Left colon (tissue), 2 donors: ENCODE measurements at regions not wholly inside any gene's neighbourhood (a gene's known extent, or its start where the extent isn't known, plus 50 kb on each side); places are given as distances from the start of the nearest gene placed in this dataset.
"Not testable (repeated sequence)": the region's sequence is repeated elsewhere in the genome, so short reads cannot be mapped to it uniquely, and the experiment has no call there.

Source experiments
- ATAC-seq: fragments of 200-7000 bp; cut with Tn5 transposase; one replicate; pipeline ENCODE4 v1.9.1; 2020; ENCODE audit warnings: mild to moderate bottlenecking, moderate library complexity
- DNase-seq, 2 donors: peaks; one replicate each; pipeline ENCODE4 v3.0.0-alpha.2; 2020
- intact Hi-C, 2 donors: fragments of 100-400 bp; cut with DNase I in 1 of 2; cut with micrococcal nuclease in 1 of 2; formaldehyde crosslinking; loops; one replicate each; pipeline versions ENCODE4 v1.11.2 to v1.14.0; 2022; cut with DNase I, micrococcal nuclease
- donor health status: DM: no; HTN: no; CAD: no.
- donor health status: DM: yes; HTN: yes; CAD: no.

- ATAC-seq (peak; percentile 98), DNase-seq (no peak)
- intact Hi-C loops = no loop called here
Observed at GRCh38 chr2:208595386-208596275, 189.0 kb downstream of the PTH2R start.

DNA sequence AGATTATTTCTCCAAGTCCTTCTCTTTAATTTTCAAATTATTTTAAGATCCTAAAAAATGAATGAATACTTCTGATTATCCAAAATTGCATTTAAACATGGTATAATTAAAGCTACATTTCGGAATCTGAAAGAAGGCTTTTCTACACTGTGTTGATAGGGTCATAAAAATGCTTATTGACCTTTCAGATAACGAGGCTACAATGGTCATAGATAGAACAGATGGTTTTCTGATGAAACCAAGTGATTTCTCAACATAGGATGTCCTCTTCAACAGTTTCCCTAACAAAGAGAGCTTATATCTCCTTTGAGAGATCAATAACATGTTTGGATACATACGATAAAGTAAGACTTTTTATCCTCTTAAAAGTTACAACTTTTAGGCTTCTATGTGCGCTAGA, 201.1 kb downstream of the PTH2R start:
- intact Hi-C loops = no loop called here
- DNase-seq (no peak), ATAC-seq (no peak)

- intact Hi-C loops = no loop called here
- DNase-seq (no peak), ATAC-seq (peak; percentile 18)
Observed at GRCh38 chr2:208608122-208608835, 201.7 kb downstream of the PTH2R start.

GRCh38 chr2:208609166-208609804, 202.7 kb downstream of the PTH2R start:
- no peak for ATAC-seq
- intact Hi-C loops = no loop called here
- no peak for DNase-seq

- ATAC-seq, DNase-seq, intact Hi-C loops: not testable (repeated sequence)
Observed at GRCh38 chr2:208615675-208616074, 209.1 kb downstream of the PTH2R start.

DNA sequence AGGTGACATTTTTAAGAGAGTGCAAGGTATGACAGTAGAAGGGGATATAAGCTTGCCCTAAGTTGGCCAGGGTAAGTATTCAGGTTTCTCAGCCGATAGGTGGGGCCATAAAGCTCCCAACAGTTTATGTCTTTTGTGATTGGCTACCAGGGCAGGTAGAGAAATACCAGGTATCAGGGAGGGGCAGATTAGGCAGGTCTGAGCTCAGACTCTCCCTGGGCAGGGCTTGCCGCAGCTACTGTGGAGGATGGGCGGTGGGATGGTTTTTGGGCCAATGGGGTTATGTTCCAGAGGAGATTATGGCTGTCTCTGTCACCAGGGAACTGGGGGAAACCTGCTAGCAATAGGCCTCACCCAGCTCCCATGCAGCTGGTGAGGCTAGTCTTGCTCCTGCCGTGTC, 211.6 kb downstream of the PTH2R start:
- no peak for DNase-seq
- no peak for ATAC-seq
- intact Hi-C loops = no loop called here

DNA sequence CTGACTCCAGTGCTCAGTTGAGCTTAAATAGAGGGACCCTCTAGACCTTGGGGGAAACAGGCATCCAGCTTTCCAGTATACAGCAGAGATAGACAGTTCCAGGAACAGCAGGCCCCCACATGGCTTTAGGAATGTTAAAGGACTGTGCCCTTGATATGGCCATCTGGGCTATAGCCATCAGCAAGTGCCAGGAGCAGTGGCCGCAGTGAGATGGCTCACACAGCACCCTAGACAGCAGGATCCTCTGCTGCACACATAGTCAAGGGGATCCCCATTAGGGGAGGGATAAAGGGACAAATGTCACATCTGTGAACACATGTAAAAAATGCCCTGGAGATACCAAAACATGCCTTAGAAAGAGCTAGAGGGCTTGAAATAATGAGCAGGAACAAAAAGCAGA, 213.4 kb downstream of the PTH2R start:
- ATAC-seq = no peak

GRCh38 chr2:208620487-208620978, 213.9 kb downstream of the PTH2R start:
- DNase-seq = no peak
- intact Hi-C loops = no loop called here
- ATAC-seq = no peak

More for the DNA sequence above, 213.4 kb downstream of the PTH2R start:
- intact Hi-C loops = no loop called here
- no peak for DNase-seq

DNA sequence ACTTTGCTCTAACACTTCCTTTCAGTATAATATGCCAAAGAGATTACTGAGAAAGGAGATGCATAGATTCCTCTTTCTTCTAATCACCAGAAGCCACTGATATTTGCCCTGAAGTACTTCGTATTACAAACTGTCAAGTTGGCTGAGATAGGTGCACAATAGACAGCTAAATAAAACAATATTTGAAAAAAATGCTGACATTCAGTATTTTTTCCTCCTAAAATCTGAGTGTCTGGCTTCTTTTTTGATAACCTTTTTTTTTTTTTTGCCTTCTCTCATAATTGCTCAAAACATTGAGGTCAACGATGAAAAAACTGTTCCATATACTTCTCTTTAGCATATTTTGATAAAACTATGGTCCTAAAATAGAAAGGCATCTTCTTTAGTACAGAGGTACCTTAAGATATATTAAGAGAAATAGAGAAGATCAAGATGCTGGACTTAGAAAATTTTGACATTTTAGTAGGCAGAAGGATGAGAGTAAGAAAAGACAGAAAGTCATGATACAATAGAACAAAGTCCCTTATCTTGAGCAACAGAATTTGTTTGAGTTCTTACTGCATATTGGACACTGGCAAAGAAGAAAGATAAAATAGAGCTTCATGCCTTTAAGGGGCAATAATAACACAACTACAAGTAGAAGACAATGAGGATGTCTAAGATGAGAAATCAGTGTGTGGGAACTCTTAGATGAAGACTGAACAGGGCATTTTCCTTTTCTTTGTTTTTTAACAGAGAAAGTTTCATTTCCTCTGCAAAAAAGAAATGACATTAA, 220.7 kb downstream of the PTH2R start:
- intact Hi-C loops = no loop called here
- ATAC-seq = no peak

GRCh38 chr2:208627916-208628315, 221.3 kb downstream of the PTH2R start:
- no peak for ATAC-seq
- DNase-seq = no peak
- intact Hi-C loops = no loop called here

More for the DNA sequence above, 220.7 kb downstream of the PTH2R start:
- no peak for DNase-seq

DNA sequence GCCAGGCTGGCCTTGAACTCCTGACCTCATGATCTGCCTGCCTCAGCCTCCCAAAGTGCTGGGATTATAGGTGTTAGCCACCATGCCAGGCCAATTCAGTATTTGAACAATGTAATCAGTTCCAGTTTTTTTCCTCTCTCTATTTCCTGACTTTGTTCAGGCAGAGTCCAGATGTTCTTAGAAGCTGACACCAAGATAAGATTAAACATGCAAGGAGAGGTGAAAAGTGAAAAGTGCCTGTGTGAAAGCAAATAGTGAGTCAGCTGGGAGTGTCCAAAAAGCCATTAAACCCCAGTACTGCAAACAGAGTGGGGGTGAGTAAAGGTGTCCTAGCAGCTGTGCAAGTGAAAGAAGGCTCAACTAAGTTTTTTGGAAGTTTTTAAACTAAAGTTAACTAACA, 231.5 kb downstream of the PTH2R start:
- ATAC-seq (peak; percentile 97), DNase-seq (no peak)
- intact Hi-C loops = no loop called here

GRCh38 chr2:208642125-208642779, 235.7 kb downstream of the PTH2R start:
- intact Hi-C loops = no loop called here
- DNase-seq (no peak), ATAC-seq (no peak)

DNA sequence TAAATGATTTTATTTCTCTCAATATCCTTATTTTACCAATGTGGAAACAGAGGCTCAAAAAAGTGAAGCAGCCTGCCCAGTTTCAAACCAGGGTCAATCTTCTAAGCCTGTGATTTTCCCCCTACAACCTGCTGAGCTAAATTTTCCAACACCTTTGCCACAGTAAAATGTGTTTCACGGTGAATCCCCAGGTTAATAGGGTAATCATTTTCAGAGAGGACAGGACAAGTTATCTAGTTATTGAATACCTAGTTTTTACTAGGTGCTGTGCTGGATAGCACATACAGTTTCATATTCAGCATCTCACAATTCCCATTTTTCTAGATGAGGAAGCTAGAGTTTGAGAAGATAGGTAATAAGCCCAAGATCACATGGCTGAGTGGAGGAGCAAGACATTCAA, 236.6 kb downstream of the PTH2R start:
- no peak for DNase-seq
- no peak for ATAC-seq
- intact Hi-C loops = no loop called here

- ATAC-seq = no peak
- intact Hi-C loops = no loop called here
- DNase-seq = no peak
Observed at GRCh38 chr2:208645226-208645625, 238.6 kb downstream of the PTH2R start.

DNA sequence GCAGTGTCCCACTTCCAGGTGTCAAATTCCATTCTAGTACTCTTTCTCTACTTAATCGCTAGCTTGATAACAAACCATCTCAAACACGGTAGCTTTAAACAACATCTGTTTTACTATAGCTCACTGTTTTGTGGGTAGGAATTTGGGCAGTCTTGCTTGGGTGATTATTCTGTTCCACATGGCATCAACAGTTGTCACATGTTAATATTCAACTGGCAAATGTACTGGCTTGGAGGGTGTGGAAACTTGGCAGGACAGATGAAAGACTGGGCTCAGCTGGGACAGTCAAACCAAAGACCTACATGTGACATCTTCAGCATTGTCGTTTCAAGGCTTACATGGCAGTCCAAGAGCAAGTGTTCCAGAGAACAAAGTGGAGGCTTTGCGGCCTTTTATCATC, 241.8 kb downstream of the PTH2R start:
- no peak for DNase-seq
- peak; percentile 62 for ATAC-seq
- intact Hi-C loops = no loop called here

- DNase-seq = no peak
- no peak for ATAC-seq
- intact Hi-C loops = no loop called here
Observed at GRCh38 chr2:208653383-208653782, 246.8 kb downstream of the PTH2R start.

DNA sequence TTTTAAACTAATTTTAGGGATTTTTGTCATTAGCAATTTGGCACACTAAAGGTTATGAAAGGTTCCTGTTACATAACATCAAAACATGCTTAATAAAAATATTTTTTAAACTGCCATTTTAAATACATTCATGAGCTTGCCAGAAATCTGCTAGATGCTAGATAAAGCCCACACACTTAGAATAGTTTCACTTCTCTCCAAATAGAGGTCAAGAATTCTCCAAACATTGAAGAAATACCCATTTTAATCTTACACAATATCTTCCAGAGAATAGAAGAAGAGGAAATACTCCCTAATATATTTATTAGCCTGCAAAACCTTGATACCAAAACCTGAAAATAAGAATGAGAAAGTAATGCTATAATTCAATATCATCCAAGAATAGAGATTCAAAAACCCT, 247.5 kb downstream of the PTH2R start:
- DNase-seq = no peak
- intact Hi-C loops = no loop called here
- no peak for ATAC-seq

DNA sequence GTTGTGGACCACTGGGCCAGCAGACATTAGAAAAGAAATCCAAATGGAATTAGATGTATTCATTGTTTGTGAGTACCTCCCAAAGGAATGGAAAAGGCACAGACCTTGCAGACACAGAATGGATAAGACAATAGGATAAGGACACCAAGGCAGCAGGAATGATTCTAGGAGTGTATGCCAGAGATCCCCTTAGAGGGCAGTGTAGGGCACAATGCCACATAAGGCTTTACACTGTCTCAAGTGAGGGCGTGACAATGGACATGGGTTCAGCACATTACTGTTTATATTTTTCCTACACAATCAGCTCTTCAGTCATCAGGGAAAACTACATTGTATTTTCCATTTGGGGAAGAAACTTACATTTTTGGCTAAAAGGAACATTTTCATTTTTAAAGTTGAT, 250.9 kb downstream of the PTH2R start:
- DNase-seq (peak in 1 of 2 donors; percentile 7), ATAC-seq (peak; percentile 74)
- intact Hi-C loops = no loop called here
